D721Med (cell line): ENCODE measurements at regions not wholly inside any gene's neighbourhood (a gene's known extent, or its start where the extent isn't known, plus 50 kb on each side); places are given as distances from the start of the nearest gene placed in this dataset.

ENCODE experiments used
- DNase-seq: peaks from one replicate; pipeline ENCODE4 v3.0.0; 2011; ENCODE audit warnings: low spot score; ENCODE audit not compliant: insufficient read length
- FAIRE-seq: peaks from 2 replicates; lab custom pipeline; 2011; peaks lifted over from hg19 to GRCh38; lab: Jason Lieb, UNC
- CTCF ChIP-seq: IDR thresholded peaks from 2 replicates; pipeline ENCODE4 v1.5.1; 2012; ENCODE audit warnings: mild to moderate bottlenecking, control low read depth; ENCODE audit not compliant: insufficient read depth; ENCODE audit errors: missing control alignments

DNA sequence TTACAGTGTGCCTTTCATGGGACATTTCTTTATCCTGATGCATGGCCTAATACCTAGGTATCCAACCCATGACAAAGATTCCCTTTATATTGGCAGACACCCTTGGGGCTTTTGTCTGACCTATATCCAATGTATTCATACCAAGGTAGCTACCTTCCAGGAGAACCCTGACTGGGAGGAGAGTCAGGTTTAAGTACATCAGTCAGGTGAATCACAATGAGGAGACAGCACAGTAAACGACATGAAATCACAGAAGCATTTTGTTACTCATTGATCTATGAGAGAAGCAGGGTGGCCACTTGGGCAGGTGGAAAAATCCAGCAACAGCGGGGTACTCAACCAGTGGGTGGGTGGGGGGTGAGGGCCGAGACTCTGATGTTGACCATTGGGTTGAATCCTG, 527.4 kb upstream of the ATXN8OS start:
- FAIRE-seq: no peak
- TF ChIP-seq CTCF: no peak
- DNase-seq: no peak

- no peak for DNase-seq
- FAIRE-seq: no peak
- peak; percentile 43 for TF ChIP-seq CTCF
These were observed 528.3 kb upstream of the ATXN8OS start for GRCh38 chr13:69579351-69579750.

- no peak for TF ChIP-seq CTCF
These were observed 535.9 kb upstream of the ATXN8OS start for GRCh38 chr13:69571606-69572323.

GRCh38 chr13:69567514-69567913, 540.1 kb upstream of the ATXN8OS start:
- TF ChIP-seq CTCF: no peak
- no peak for DNase-seq
- FAIRE-seq: no peak

More at GRCh38 chr13:69571606-69572323, 535.9 kb upstream of the ATXN8OS start:
- no peak for FAIRE-seq
- DNase-seq: no peak

DNA sequence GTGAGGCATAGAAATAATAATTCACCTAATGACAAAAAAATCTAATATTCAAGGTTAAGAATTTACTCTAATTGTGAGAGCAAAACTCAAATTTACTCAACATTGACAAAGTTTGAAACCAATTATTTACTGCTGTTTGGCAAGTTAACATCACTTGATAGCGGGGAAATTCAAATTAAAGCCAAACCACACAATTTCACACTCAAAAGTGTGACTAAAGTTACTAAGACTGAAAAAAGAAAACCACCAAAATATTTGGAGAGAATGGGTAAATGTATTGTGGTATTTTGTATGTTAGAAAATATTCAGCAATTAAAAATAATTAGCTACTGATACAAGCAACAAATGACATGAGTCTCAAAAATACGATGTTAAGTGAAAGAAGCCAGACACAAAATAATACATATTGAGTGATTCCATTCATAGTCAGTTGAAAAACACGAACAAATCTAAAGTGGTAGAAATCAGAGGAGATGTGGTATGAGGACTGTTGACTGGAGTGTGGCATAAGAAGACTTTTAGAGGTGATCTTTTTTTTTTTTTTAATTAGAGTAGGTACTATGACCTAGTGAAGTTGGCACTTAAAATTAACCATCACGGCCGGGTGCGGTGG, 541.4 kb upstream of the ATXN8OS start:
- no peak for FAIRE-seq
- TF ChIP-seq CTCF: no peak
- DNase-seq: no peak

DNA sequence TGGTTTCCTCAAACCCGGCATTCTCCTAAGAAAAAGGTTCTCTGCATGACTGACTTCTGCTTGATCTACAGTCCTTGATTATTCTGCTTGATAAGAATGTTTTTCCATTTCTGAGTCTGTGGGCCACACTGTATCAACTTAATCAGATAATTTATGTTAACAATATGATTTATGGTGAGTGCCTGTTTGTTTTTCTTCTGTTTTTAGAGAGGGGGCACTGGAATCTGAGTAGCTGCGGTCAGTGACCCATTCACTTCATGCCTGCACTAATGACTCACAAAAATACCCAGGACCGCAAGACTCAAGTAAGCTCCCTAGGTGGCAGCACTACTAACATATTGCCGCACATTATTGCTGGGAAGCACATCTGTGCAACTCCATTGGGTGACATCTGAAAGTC, 542.3 kb upstream of the ATXN8OS start:
- FAIRE-seq: no peak

More for the DNA sequence above, 542.3 kb upstream of the ATXN8OS start:
- peak; percentile 16 for TF ChIP-seq CTCF
- no peak for DNase-seq
